Fibroblast of the aortic adventitia (primary cell): ENCODE measurements at regions not wholly inside any gene's neighbourhood (a gene's known extent, or its start where the extent isn't known, plus 50 kb on each side); places are given as distances from the start of the nearest gene placed in this dataset.

Experiments used
- DNase-seq: peaks from one replicate; pipeline ENCODE4 v3.0.0-alpha.2; 2010; ENCODE audit warnings: low read depth
- H3K4me3 ChIP-seq: 2 replicates; pipeline ENCODE4 v1.5.1; 2011; ENCODE audit warnings: low read depth, mild to moderate bottlenecking, control low read depth, low read length, moderate library complexity
- TF ChIP-seq, protein P1 (sequence below): IDR thresholded peaks from 2 replicates; pipeline ENCODE4 v1.5.1; 2011; ENCODE audit warnings: mild to moderate bottlenecking, low read length, control low read depth, inconsistent platforms; ENCODE audit not compliant: insufficient read depth

DNA sequence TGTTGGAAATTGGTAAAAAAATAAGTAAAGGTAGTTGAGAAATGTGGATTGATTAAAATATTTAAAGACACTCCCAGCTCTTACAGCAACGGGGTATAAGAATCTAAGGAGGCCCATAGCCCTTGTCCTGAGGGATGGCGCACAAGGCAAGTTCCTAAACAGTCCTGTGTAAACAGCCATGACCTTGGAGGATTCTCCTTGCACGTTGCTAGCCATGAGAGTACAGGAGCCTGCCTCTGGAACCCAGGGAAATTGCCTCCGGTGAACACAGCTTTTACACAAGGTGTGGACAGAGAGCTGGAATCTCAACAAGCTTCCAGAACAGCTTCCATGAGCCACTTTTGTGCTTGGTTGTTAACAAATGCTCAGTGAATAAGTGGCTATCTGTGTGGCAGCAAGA, 378.2 kb downstream of the FOXO1 start:
- TF ChIP-seq, protein P1, sequence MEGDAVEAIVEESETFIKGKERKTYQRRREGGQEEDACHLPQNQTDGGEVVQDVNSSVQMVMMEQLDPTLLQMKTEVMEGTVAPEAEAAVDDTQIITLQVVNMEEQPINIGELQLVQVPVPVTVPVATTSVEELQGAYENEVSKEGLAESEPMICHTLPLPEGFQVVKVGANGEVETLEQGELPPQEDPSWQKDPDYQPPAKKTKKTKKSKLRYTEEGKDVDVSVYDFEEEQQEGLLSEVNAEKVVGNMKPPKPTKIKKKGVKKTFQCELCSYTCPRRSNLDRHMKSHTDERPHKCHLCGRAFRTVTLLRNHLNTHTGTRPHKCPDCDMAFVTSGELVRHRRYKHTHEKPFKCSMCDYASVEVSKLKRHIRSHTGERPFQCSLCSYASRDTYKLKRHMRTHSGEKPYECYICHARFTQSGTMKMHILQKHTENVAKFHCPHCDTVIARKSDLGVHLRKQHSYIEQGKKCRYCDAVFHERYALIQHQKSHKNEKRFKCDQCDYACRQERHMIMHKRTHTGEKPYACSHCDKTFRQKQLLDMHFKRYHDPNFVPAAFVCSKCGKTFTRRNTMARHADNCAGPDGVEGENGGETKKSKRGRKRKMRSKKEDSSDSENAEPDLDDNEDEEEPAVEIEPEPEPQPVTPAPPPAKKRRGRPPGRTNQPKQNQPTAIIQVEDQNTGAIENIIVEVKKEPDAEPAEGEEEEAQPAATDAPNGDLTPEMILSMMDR: no peak
- DNase-seq: no peak
- H3K4me3 ChIP-seq: no peak overlapping the region

DNA sequence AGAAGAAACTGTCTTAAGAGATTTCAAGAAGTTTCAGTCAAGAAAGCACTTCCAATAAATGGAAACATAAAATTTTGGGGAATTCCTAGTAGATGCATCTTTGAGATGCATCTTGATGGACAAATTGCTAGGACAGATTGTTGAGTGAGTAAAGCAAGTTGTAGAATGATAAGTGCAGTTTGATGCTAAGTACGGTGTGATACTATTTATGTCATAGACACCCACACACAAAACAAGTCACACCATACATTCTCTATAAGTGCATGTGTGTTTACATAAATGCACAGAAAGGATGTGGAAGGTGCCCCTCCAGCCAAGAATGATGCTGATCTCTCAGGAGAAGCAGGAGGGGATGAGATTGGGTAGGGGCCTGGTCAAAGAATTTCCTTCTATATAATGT, 375.7 kb downstream of the FOXO1 start:
- DNase-seq: no peak
- no peak overlapping the region for H3K4me3 ChIP-seq
- TF ChIP-seq, protein P1: no peak

DNA sequence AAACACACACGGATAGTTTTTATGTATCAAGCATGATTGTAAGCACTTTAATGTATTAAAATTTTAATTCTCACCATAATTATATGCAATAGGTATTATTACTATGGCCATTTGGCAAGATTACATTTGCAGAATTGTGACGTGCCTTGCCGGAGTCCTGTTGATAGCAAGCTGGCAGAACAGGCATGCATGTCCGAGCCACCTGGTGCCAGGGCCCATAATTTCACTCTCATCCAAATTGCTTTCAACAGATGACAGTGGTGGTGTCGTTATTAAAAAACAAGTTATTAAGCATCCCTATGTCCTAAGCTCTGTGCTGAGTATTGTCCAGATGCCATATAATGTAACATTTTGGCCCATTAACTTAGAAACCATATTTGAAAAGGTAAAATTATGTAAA, 374.3 kb downstream of the FOXO1 start:
- DNase-seq: no peak
- no peak overlapping the region for H3K4me3 ChIP-seq
- TF ChIP-seq, protein P1: no peak

DNA sequence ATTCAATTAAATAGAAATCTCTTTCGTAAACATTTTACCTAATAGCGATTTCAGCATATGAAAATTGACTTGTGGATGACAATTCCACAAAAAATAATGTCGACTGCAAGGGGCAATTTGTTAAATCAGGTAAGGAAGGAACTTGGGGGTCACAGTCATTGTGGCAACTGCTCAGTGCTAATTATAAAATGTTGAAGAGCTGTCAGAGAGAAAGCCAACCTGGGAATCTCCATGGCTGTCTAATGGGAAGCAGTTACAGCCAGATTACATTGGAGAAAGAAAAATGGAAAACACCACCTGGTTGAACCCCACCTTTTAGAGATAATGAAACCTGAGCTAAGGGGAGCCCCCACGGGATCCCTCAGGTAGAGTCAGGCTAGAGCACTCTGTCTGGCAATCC, 373.9 kb downstream of the FOXO1 start:
- no peak for DNase-seq
- no peak overlapping the region for H3K4me3 ChIP-seq
- TF ChIP-seq, protein P1: no peak

DNA sequence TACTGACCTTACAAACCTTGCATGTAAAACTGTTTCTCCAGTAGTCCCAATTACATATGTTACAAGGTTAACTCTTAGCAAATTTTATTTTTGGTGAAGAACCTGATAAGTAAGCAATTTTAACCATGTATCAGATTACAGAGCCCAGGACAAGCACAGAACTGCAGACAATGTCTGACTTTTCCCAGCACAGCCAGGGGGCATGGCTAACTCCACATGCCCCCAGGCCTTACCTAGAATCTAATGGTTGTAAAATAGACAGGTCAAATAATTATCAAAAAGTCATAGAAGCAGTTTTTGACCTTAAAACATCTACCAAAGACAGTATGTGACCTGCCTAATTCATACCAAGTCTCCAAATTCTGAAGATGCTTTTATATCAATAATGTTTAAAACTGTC, 364.1 kb downstream of the FOXO1 start:
- no peak for DNase-seq
- TF ChIP-seq, protein P1: no peak
- H3K4me3 ChIP-seq: no peak overlapping the region

DNA sequence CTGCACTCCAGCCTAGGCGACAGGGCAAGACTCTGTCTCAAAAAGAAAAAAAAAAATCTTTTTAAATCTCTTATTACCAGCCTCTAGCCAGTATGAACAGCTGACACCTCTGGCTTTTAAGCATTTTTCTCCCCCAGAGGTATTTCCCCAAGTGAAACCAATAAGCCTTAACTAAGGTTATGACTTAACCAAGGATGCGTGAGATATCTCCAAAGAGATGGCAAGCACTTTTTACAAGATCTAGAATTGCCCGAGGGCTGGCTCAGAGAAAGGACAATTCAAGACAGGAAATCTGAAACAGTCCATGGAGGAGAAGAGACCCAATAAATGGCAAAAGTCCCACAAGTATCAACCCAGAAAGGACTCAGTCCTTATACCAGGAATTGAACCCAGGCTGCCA, 362.1 kb downstream of the FOXO1 start:
- no peak overlapping the region for H3K4me3 ChIP-seq
- TF ChIP-seq, protein P1: no peak
- no peak for DNase-seq

DNA sequence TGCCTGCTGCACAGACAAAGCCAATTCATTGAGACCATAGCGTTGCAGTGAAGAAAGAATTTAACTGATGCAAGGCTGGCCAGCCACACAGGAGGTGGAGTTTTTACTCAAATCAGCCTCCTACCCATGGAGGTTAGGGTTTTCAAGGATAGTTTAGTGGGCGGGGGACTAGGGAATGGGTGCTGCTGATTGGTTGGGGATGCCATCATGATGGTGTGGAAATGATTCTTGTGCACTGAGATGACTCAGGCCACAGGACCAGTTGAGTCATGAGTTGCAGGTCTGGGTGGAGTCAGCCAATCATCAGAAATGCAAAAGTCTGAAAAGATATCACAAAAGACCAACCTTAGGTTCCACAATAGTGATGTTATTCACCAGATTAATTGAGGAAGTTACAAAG, 359.6 kb downstream of the FOXO1 start:
- DNase-seq: no peak
- TF ChIP-seq, protein P1: no peak
- H3K4me3 ChIP-seq: no peak overlapping the region
